GM19351 (cell line): ENCODE measurements at regions not wholly inside any gene's neighbourhood (a gene's known extent, or its start where the extent isn't known, plus 50 kb on each side); places are given as distances from the start of the nearest gene placed in this dataset.
"Not testable (repeated sequence)": the region's sequence is repeated elsewhere in the genome, so short reads cannot be mapped to it uniquely, and the experiment has no call there.

Experiments
- ATAC-seq: cut with Tn5 transposase; IDR thresholded peaks from one replicate; pipeline ENCODE4 v1.9.1; 2021; ENCODE audit warnings: mild to moderate bottlenecking, moderate library complexity; ENCODE audit not compliant: unreplicated experiment

GRCh38 chr19:31444931-31445330, 95.7 kb upstream of the TSHZ3 start:
- no peak for ATAC-seq

- no peak for ATAC-seq
Observed at GRCh38 chr19:31445406-31445805, 96.2 kb upstream of the TSHZ3 start.

- no peak for ATAC-seq
Observed at GRCh38 chr19:31448221-31448657, 99.0 kb upstream of the TSHZ3 start.

GRCh38 chr19:31449379-31449778, 100.1 kb upstream of the TSHZ3 start:
- no peak for ATAC-seq

GRCh38 chr19:31450696-31451095, 101.5 kb upstream of the TSHZ3 start:
- no peak for ATAC-seq

GRCh38 chr19:31451686-31452330, 102.6 kb upstream of the TSHZ3 start:
- no peak for ATAC-seq

- no peak for ATAC-seq
Observed at GRCh38 chr19:31459430-31459829, 110.2 kb upstream of the TSHZ3 start.

GRCh38 chr19:31461814-31462539, 112.7 kb upstream of the TSHZ3 start:
- no peak for ATAC-seq

- no peak for ATAC-seq
Observed at GRCh38 chr19:31470229-31470939, 121.1 kb upstream of the TSHZ3 start.

- no peak for ATAC-seq
Observed at GRCh38 chr19:31470952-31471351, 121.7 kb upstream of the TSHZ3 start.

- no peak for ATAC-seq
Observed at GRCh38 chr19:31478241-31478640, 129.0 kb upstream of the TSHZ3 start.

GRCh38 chr19:31483226-31483857, 134.1 kb upstream of the TSHZ3 start:
- no peak for ATAC-seq

- not testable (repeated sequence) for ATAC-seq
Observed at GRCh38 chr19:31484858-31485410, 135.7 kb upstream of the TSHZ3 start.

- no peak for ATAC-seq
Observed at GRCh38 chr19:31485472-31485871, 136.2 kb upstream of the TSHZ3 start.

GRCh38 chr19:31491242-31491641, 142.0 kb upstream of the TSHZ3 start:
- no peak for ATAC-seq

- no peak for ATAC-seq
Observed at GRCh38 chr19:31492050-31492449, 142.8 kb upstream of the TSHZ3 start.

GRCh38 chr19:31496076-31496475, 146.8 kb upstream of the TSHZ3 start:
- ATAC-seq: no peak

- no peak for ATAC-seq
Observed at GRCh38 chr19:31497709-31498108, 148.5 kb upstream of the TSHZ3 start.

- no peak for ATAC-seq
Observed at GRCh38 chr19:31498781-31499180, 149.5 kb upstream of the TSHZ3 start.

GRCh38 chr19:31499281-31500196, 150.3 kb upstream of the TSHZ3 start:
- no peak for ATAC-seq
